ENCODE measurements at regions not wholly inside any gene's neighbourhood (a gene's known extent, or its start where the extent isn't known, plus 50 kb on each side); places are given as distances from the start of the nearest gene placed in this dataset.

DNA sequence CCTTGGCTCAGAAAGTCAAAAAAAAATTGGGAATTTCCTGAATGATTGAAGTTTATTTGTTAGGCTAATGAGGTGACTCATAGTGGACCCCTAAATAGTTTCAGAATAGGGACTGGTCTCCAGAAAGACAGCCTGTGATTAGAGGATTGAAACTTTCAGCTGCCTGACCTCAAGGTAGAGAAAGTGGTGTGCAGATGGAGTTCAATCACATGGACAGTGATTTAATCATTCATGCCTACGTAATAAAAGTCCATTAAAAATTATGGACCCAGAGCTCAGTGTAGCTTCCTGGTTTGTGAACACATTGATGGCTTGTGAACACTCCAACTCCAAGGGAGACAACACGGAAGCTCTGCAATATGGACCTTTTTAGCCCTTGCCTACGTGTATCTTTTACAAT is 533.2 kb upstream of the PCDH9 start (continued):
- TF ChIP-seq ZNF157 (tag by site-specific recombination; IDR thresholded peaks at IDR 0.05) = no peak
- TF ChIP-seq ZNF645 (tag by site-specific recombination; IDR thresholded peaks at IDR 0.05) = no peak
- TF ChIP-seq KLF8 (tag by site-specific recombination; IDR thresholded peaks at IDR 0.05) = no peak
- TF ChIP-seq ZNF529 (tag by site-specific recombination; IDR thresholded peaks at IDR 0.05; ENCODE audit: insufficient replicate concordance) = no peak
- no peak for TF ChIP-seq ZNF660 (tag by site-specific recombination; IDR thresholded peaks at IDR 0.05)

GRCh38 chr13:67758975-67759374 is 528.8 kb upstream of the PCDH9 start:
- POLR2A ChIA-PET = no interaction called here
- CTCF ChIA-PET = interaction anchor here (0.5 kb wide), 1 partner anchor 19 kb away, joined by 3 read pairs; no protein-coding TSS in a partner anchor
- no peaks in the 10 kb centered on the region for H3K36me3 ChIP-seq (ENCODE audit: control insufficient read depth in 2 of 2, insufficient read depth in 1 of 2, low read length in 2 of 2)
- H3K27ac ChIP-seq (ENCODE audit: extremely low read depth, low read depth, low read length) = no peak overlapping the region
- no peak for TF ChIP-seq KLF8 (tag by site-specific recombination; IDR thresholded peaks at IDR 0.05)
- no peak for TF ChIP-seq ZNF600 (tag by site-specific recombination; IDR thresholded peaks at IDR 0.05)
- no peak for TF ChIP-seq ZNF654 (tag by site-specific recombination; IDR thresholded peaks at IDR 0.05; ENCODE audit: low read depth)
- no peak overlapping the region for H3K4me3 ChIP-seq (ENCODE audit: low read depth, low read length)
- no peaks in the 10 kb centered on the region for H3K4me1 ChIP-seq (ENCODE audit: control insufficient read depth, insufficient read depth, low read length)
- H3K9me3 ChIP-seq (ENCODE audit: control insufficient read depth, insufficient read depth, low read depth, low read length) = no peaks in the 10 kb centered on the region

DNA sequence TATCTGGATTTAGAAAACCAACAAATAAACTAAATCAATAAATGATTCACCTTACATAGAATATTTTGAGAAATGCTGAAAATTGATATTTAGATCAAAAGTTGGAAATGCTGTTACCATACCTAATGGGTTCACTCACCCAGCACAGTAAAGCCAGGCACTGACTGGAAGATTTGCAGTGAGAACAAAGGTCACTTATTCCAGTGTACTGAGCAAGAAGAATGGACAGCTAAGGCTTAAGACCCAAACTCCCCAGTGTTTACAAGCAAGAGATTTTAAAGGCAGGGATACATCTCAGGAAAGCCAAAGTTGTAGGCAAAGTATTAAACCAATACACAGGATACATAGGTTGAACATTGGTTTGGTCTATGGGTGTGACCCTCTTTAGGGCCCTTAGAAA is 523.9 kb upstream of the PCDH9 start:
- Histone ChIP-seq H3K4me1 (ENCODE audit: control insufficient read depth, insufficient read depth, low read length) (no peaks in the 10 kb centered on the region), H3K36me3 (ENCODE audit: control insufficient read depth in 2 of 2, insufficient read depth in 1 of 2, low read length in 2 of 2) (no peaks in the 10 kb centered on the region), H3K4me3 (ENCODE audit: low read depth, low read length) (no peak overlapping the region), H3K9me3 (ENCODE audit: control insufficient read depth, insufficient read depth, low read depth, low read length) (no peaks in the 10 kb centered on the region), H3K27ac (ENCODE audit: extremely low read depth, low read depth, low read length) (no peak overlapping the region)
- ChIA-PET CTCF (no interaction called here), POLR2A (no interaction called here)
- TF ChIP-seq REPIN1 (tag by site-specific recombination; IDR thresholded peaks at IDR 0.05; ENCODE audit: low read depth) (no peak), ZNF121 (tag by site-specific recombination; IDR thresholded peaks at IDR 0.05) (no peak), ZSCAN4 (tag by site-specific recombination; IDR thresholded peaks at IDR 0.05) (no peak), ZNF560 (tag by site-specific recombination; IDR thresholded peaks at IDR 0.05; ENCODE audit: borderline replicate concordance) (no peak), IKZF3 (tag by site-specific recombination; IDR thresholded peaks at IDR 0.05) (no peak), ZNF350 (tag by site-specific recombination; IDR thresholded peaks at IDR 0.05) (no peak), HOXA7 (CRISPR knock-in tag; IDR thresholded peaks at IDR 0.05; ENCODE audit: borderline replicate concordance) (no peak), ZNF747 (tag by site-specific recombination; IDR thresholded peaks at IDR 0.05) (no peak), SP3 (tag by site-specific recombination; IDR thresholded peaks at IDR 0.05) (no peak), BCL11A (tag by site-specific recombination; IDR thresholded peaks at IDR 0.05; ENCODE audit: low read depth) (no peak), ZBTB1 (tag by site-specific recombination; IDR thresholded peaks at IDR 0.05) (no peak), ZNF501 (tag by site-specific recombination; IDR thresholded peaks at IDR 0.05) (no peak), ZBTB8A (tag by site-specific recombination; IDR thresholded peaks at IDR 0.05) (no peak), ZNF155 (tag by site-specific recombination; IDR thresholded peaks at IDR 0.05) (no peak), ZNF621 (tag by site-specific recombination; IDR thresholded peaks at IDR 0.05) (no peak), ZNF221 (tag by site-specific recombination; IDR thresholded peaks at IDR 0.05; ENCODE audit: borderline replicate concordance) (no peak), ZNF837 (tag by site-specific recombination; IDR thresholded peaks at IDR 0.05) (no peak)
- TF ChIP-seq, protein P1, sequence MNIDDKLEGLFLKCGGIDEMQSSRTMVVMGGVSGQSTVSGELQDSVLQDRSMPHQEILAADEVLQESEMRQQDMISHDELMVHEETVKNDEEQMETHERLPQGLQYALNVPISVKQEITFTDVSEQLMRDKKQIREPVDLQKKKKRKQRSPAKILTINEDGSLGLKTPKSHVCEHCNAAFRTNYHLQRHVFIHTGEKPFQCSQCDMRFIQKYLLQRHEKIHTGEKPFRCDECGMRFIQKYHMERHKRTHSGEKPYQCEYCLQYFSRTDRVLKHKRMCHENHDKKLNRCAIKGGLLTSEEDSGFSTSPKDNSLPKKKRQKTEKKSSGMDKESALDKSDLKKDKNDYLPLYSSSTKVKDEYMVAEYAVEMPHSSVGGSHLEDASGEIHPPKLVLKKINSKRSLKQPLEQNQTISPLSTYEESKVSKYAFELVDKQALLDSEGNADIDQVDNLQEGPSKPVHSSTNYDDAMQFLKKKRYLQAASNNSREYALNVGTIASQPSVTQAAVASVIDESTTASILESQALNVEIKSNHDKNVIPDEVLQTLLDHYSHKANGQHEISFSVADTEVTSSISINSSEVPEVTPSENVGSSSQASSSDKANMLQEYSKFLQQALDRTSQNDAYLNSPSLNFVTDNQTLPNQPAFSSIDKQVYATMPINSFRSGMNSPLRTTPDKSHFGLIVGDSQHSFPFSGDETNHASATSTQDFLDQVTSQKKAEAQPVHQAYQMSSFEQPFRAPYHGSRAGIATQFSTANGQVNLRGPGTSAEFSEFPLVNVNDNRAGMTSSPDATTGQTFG (tag by site-specific recombination; IDR thresholded peaks at IDR 0.05; ENCODE audit: borderline replicate concordance) = no peak
- TF ChIP-seq, protein P2, sequence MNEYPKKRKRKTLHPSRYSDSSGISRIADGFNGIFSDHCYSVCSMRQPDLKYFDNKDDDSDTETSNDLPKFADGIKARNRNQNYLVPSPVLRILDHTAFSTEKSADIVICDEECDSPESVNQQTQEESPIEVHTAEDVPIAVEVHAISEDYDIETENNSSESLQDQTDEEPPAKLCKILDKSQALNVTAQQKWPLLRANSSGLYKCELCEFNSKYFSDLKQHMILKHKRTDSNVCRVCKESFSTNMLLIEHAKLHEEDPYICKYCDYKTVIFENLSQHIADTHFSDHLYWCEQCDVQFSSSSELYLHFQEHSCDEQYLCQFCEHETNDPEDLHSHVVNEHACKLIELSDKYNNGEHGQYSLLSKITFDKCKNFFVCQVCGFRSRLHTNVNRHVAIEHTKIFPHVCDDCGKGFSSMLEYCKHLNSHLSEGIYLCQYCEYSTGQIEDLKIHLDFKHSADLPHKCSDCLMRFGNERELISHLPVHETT (tag by site-specific recombination; IDR thresholded peaks at IDR 0.05) = no peak
